ENCODE measurements at regions not wholly inside any gene's neighbourhood (a gene's known extent, or its start where the extent isn't known, plus 50 kb on each side); places are given as distances from the start of the nearest gene placed in this dataset.

GRCh38 chr1:56376188-56376984 is 203.0 kb downstream of the PLPP3 start:
- peak overlapping the region; percentile 18 to 42; a peak in 1 of 4 replicates for H3K4me2 ChIP-seq (ENCODE audit: insufficient read depth in 1 of 2, low read depth in 2 of 2, low read length in 2 of 2)
- peaks cover 6 to 22% (median 17%) of the 10 kb centered on the region in 4 experiments; a peak in 6 of 7 replicates for H3K4me1 ChIP-seq (replicated peaks in 1 of 4; ENCODE audit: control insufficient read depth in 3 of 4, insufficient read depth in 4 of 4, low read length in 3 of 4)
- H4K91ac ChIP-seq (replicated peaks; ENCODE audit: insufficient read length, low read length): peak overlapping the region; percentile 69
- no peaks in the 10 kb centered on the region for H3K79me1 ChIP-seq (ENCODE audit: low read depth, low read length)
- peak overlapping the region; percentile 71 for H3K18ac ChIP-seq (ENCODE audit: extremely low read depth, low read length)
- H3K36me3 ChIP-seq (ENCODE audit: control insufficient read depth in 2 of 4, insufficient read depth in 4 of 4, low read length in 3 of 4): no peaks in the 10 kb centered on the region
- no peak overlapping the region for H3K4ac ChIP-seq (replicated peaks; ENCODE audit: insufficient read length, low read depth, low read length)
- H2BK12ac ChIP-seq (ENCODE audit: low read depth, low read length): peak overlapping the region; percentile 89
- H3K9me3 ChIP-seq (ENCODE audit: insufficient read depth in 2 of 2, low read depth in 1 of 2, low read length in 1 of 2): no peaks in the 10 kb centered on the region
- ChIA-PET POLR2A (ENCODE audit: partially characterized antibody) (interaction anchor here (1.1 kb wide), 1 partner anchor 8 kb away, joined by 4 read pairs; no protein-coding TSS in a partner anchor), CTCF (ENCODE audit: partially characterized antibody) (interaction anchor here (1.0 to 2.1 kb wide), 2 partner anchors 186 to 203 kb away, joined by 3 to 4 read pairs; partner anchors contain the start of gene PLPP3)
- no peaks in the 10 kb centered on the region for H3K79me2 ChIP-seq (ENCODE audit: control insufficient read depth in 1 of 2, insufficient read depth in 2 of 2, low read length in 2 of 2)
- H3K23ac ChIP-seq (ENCODE audit: insufficient read length): no peak overlapping the region
- 49% methylated on average over 7 of the region's 7 CpGs; no CpG with 5 or more reads in 1 of the 2 experiments for WGBS, 2 experiments (ENCODE audit: extremely low coverage in 1 of 2, insufficient coverage in 1 of 2, insufficient read length in 1 of 2, insufficient replicate concordance in 2 of 2, low coverage in 1 of 2, low lambda C conversion rate in 2 of 2, missing lambda C conversion rate in 1 of 2)
- H3K9ac ChIP-seq (replicated peaks in 1 of 4; ENCODE audit: extremely low read depth in 1 of 4, low read depth in 3 of 4, low read length in 3 of 4): 0 out of 7 replicates have a peak overlapping the region, but pooled peaks of 1 of the 4 experiments have one; percentile 14
- H4K5ac ChIP-seq (ENCODE audit: insufficient read length, low read depth, low read length): peak overlapping the region; percentile 3
- 0 out of 2 replicates have a peak overlapping the region, but pooled peaks have one; percentile 91 for H2BK20ac ChIP-seq (ENCODE audit: low read length)
- no peaks in the 10 kb centered on the region for H3K23me2 ChIP-seq (ENCODE audit: low read depth, low read length)
- H3K27ac ChIP-seq (ENCODE audit: low read depth, low read length): no peak overlapping the region
- FAIRE-seq (peak; percentile 76), DNase-seq (ENCODE audit: low read depth in 1 of 2, low spot score in 2 of 2) (peak in 1 of 2 experiments; percentile 58)
- no peak overlapping the region; the same call in 1 of the 2 replicates for H2AK5ac ChIP-seq (ENCODE audit: low read depth, low read length)
- H4K8ac ChIP-seq (ENCODE audit: extremely low read depth, insufficient read depth, low read length): peak overlapping the region; percentile 11; the same call in 1 of the 2 replicates
- TF ChIP-seq TEAD4 (IDR thresholded peaks at IDR 0.05; ENCODE audit: low read depth, low read length) (0 out of 2 replicates have a peak, but pooled peaks have one; percentile 17), YY1 (IDR thresholded peaks at IDR 0.05; ENCODE audit: low read depth, low read length) (peak; percentile 21; the same call in 1 of the 2 replicates), CREB1 (IDR thresholded peaks at IDR 0.05) (peak; percentile 71), NRF1 (IDR thresholded peaks at IDR 0.05; ENCODE audit: low read depth, low read length) (no peak), JUN (IDR thresholded peaks at IDR 0.05; ENCODE audit: low read depth, low read length) (no peak)
- no peak overlapping the region for H3K14ac ChIP-seq (ENCODE audit: insufficient read length)
- H3K4me3 ChIP-seq (ENCODE audit: extremely low read depth in 1 of 4, insufficient read depth in 2 of 4, low read depth in 3 of 4, low read length in 4 of 4): no peak overlapping the region
- peak overlapping the region; percentile 78; the same call in 1 of the 2 replicates for H2BK15ac ChIP-seq (ENCODE audit: low read length)
- H3K56ac ChIP-seq (replicated peaks; ENCODE audit: insufficient read length, low read depth, low read length): no peak overlapping the region
- no peaks in the 10 kb centered on the region for H4K20me1 ChIP-seq (replicated peaks in 1 of 2; ENCODE audit: control insufficient read depth in 1 of 2, insufficient read depth in 2 of 2, low read length in 2 of 2)
- no peaks in the 10 kb centered on the region for H3K27me3 ChIP-seq (replicated peaks in 1 of 4; ENCODE audit: control insufficient read depth in 3 of 4, extremely low read depth in 1 of 4, insufficient read depth in 3 of 4, low read length in 3 of 4)
- peak overlapping the region; percentile 68; the same call in 1 of the 2 replicates for H2AFZ ChIP-seq (ENCODE audit: low read length)
- peak overlapping the region; percentile 60; the same call in 1 of the 2 replicates for H2BK5ac ChIP-seq (ENCODE audit: low read depth, low read length)
- H2BK120ac ChIP-seq (replicated peaks; ENCODE audit: low read depth, low read length): peak overlapping the region; percentile 9
